Esophagus muscularis mucosa (tissue), 3 donors: ENCODE measurements at regions not wholly inside any gene's neighbourhood (a gene's known extent, or its start where the extent isn't known, plus 50 kb on each side); places are given as distances from the start of the nearest gene placed in this dataset.

Source experiments
- CTCF ChIP-seq, 3 experiments: fragments of 200-600 bp in 2 of 3; fragments of 450-650 bp in 1 of 3; sonication (generic) in 2 of 3; IDR thresholded peaks; one replicate each; pipeline ENCODE4 v1.5.1; 2017 to 2019; ENCODE audit warnings: antibody characterized with exemption in 3 of 3, mild to moderate bottlenecking in 2 of 3, moderate library complexity in 1 of 3
- POLR2AphosphoS5 ChIP-seq, 2 donors: sonication (generic); formaldehyde crosslinking; IDR thresholded peaks; one replicate each; pipeline ENCODE4 v1.6.1; 2017; ENCODE audit warnings: antibody characterized with exemption in 2 of 2

- TF ChIP-seq CTCF (IDR thresholded peaks at IDR 0.05) = no peak
- no peak for TF ChIP-seq POLR2AphosphoS5 (IDR thresholded peaks at IDR 0.05)
These were observed 62.1 kb upstream of the ACKR3 start for GRCh38 chr2:236507393-236508085.
